ENCODE measurements at regions not wholly inside any gene's neighbourhood (a gene's known extent, or its start where the extent isn't known, plus 50 kb on each side); places are given as distances from the start of the nearest gene placed in this dataset.

GRCh38 chr4:22021106-22021505, 72.5 kb upstream of the KCNIP4 start:
- H3K27me3 Mint-ChIP-seq (ENCODE audit: low read depth), result peaks cover 14% of the 10 kb centered on the region
- TF ChIP-seq CTCF (IDR thresholded peaks at IDR 0.05), result no peak
- H3K36me3 Mint-ChIP-seq (ENCODE audit: low read depth), result no peaks in the 10 kb centered on the region
- H3K4me3 Mint-ChIP-seq (ENCODE audit: unreplicated experiment), result no peak overlapping the region
- H3K4me1 Mint-ChIP-seq (ENCODE audit: low read depth), result no peaks in the 10 kb centered on the region
- no peak overlapping the region for H3K27ac Mint-ChIP-seq (ENCODE audit: unreplicated experiment)
- no peak for DNase-seq (ENCODE audit: low spot score)
- peaks cover 2% of the 10 kb centered on the region for H3K9me3 Mint-ChIP-seq (ENCODE audit: low read depth)

- Mint-ChIP-seq H3K36me3 (ENCODE audit: low read depth) (no peaks in the 10 kb centered on the region), H3K4me1 (ENCODE audit: low read depth) (no peaks in the 10 kb centered on the region), H3K27me3 (ENCODE audit: low read depth) (peaks cover 12% of the 10 kb centered on the region), H3K27ac (ENCODE audit: unreplicated experiment) (no peak overlapping the region), H3K4me3 (ENCODE audit: unreplicated experiment) (no peak overlapping the region), H3K9me3 (ENCODE audit: low read depth) (no peaks in the 10 kb centered on the region)
- TF ChIP-seq CTCF (IDR thresholded peaks at IDR 0.05), result no peak
- no peak for DNase-seq (ENCODE audit: low spot score)
These were observed 71.6 kb upstream of the KCNIP4 start for GRCh38 chr4:22020129-22020528.

- no peak overlapping the region for H3K27ac Mint-ChIP-seq (ENCODE audit: unreplicated experiment)
- DNase-seq (ENCODE audit: low spot score), result no peak
- no peak for TF ChIP-seq CTCF (IDR thresholded peaks at IDR 0.05)
- peaks cover 1% of the 10 kb centered on the region for H3K4me1 Mint-ChIP-seq (ENCODE audit: low read depth)
- H3K4me3 Mint-ChIP-seq (ENCODE audit: unreplicated experiment), result no peak overlapping the region
- H3K27me3 Mint-ChIP-seq (ENCODE audit: low read depth), result peaks cover 10% of the 10 kb centered on the region
- H3K9me3 Mint-ChIP-seq (ENCODE audit: low read depth), result no peaks in the 10 kb centered on the region
- no peaks in the 10 kb centered on the region for H3K36me3 Mint-ChIP-seq (ENCODE audit: low read depth)
These were observed 71.1 kb upstream of the KCNIP4 start for GRCh38 chr4:22019676-22020075.

GRCh38 chr4:22014222-22014741, 65.7 kb upstream of the KCNIP4 start:
- no peak for DNase-seq (ENCODE audit: low spot score)
- TF ChIP-seq CTCF (IDR thresholded peaks at IDR 0.05), result no peak
- Mint-ChIP-seq H3K27me3 (ENCODE audit: low read depth) (peaks cover 4% of the 10 kb centered on the region), H3K9me3 (ENCODE audit: low read depth) (no peaks in the 10 kb centered on the region), H3K4me3 (ENCODE audit: unreplicated experiment) (no peak overlapping the region), H3K36me3 (ENCODE audit: low read depth) (no peaks in the 10 kb centered on the region), H3K4me1 (ENCODE audit: low read depth) (peaks cover 2% of the 10 kb centered on the region), H3K27ac (ENCODE audit: unreplicated experiment) (no peak overlapping the region)

GRCh38 chr4:22003878-22004277, 55.3 kb upstream of the KCNIP4 start:
- H3K4me3 Mint-ChIP-seq (ENCODE audit: unreplicated experiment), result no peak overlapping the region
- no peaks in the 10 kb centered on the region for H3K4me1 Mint-ChIP-seq (ENCODE audit: low read depth)
- DNase-seq (ENCODE audit: low spot score), result no peak
- peaks cover 5% of the 10 kb centered on the region for H3K27me3 Mint-ChIP-seq (ENCODE audit: low read depth)
- no peak for TF ChIP-seq CTCF (IDR thresholded peaks at IDR 0.05)
- no peak overlapping the region for H3K27ac Mint-ChIP-seq (ENCODE audit: unreplicated experiment)
- no peaks in the 10 kb centered on the region for H3K36me3 Mint-ChIP-seq (ENCODE audit: low read depth)
- H3K9me3 Mint-ChIP-seq (ENCODE audit: low read depth), result peaks cover 10% of the 10 kb centered on the region
